Mammary epithelial cell (primary cell): ENCODE measurements at regions not wholly inside any gene's neighbourhood (a gene's known extent, or its start where the extent isn't known, plus 50 kb on each side); places are given as distances from the start of the nearest gene placed in this dataset.

Source experiments
- EZH2 ChIP-seq: IDR thresholded peaks from 2 replicates; pipeline ENCODE4 v1.6.1; 2012; ENCODE audit warnings: low read length, inconsistent platforms, borderline replicate concordance
- TF ChIP-seq, protein P1 (sequence below), 2 donors: IDR thresholded peaks in 1 of 2; conservative IDR thresholded peaks in 1 of 2; 2 replicates each; pipeline ENCODE4 v1.5.1; 2011 to 2012; ENCODE audit warnings: inconsistent platforms in 2 of 2, low read length in 2 of 2, mild to moderate bottlenecking in 2 of 2, control low read depth in 1 of 2, low read depth in 1 of 2; ENCODE audit not compliant: insufficient read depth in 1 of 2; ENCODE audit errors: extremely low read depth in 1 of 2

DNA sequence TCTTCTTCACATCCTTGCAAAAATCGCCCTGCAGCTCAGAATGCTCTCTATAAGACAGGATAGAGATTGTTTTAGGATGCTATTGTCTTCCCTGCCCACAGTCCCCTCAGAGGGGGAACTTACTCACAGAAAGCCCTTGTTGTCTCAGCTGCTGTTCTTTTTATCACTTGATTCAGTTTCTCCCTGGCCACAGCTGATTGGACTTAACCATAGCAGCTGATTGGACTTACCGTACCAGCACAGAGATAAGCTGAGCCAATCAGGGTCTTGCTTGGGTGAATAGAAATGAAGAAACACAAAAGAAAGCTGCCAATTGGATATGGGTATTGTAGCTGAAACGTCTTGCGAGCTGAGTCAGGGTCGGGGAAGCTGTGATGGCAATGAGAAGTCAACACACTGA is 194.2 kb upstream of the MEX3C start:
- TF ChIP-seq, protein P1, sequence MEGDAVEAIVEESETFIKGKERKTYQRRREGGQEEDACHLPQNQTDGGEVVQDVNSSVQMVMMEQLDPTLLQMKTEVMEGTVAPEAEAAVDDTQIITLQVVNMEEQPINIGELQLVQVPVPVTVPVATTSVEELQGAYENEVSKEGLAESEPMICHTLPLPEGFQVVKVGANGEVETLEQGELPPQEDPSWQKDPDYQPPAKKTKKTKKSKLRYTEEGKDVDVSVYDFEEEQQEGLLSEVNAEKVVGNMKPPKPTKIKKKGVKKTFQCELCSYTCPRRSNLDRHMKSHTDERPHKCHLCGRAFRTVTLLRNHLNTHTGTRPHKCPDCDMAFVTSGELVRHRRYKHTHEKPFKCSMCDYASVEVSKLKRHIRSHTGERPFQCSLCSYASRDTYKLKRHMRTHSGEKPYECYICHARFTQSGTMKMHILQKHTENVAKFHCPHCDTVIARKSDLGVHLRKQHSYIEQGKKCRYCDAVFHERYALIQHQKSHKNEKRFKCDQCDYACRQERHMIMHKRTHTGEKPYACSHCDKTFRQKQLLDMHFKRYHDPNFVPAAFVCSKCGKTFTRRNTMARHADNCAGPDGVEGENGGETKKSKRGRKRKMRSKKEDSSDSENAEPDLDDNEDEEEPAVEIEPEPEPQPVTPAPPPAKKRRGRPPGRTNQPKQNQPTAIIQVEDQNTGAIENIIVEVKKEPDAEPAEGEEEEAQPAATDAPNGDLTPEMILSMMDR (conservative IDR thresholded peaks at IDR 0.05 in 1 of 2, IDR thresholded peaks at IDR 0.05 in 1 of 2; ENCODE audit: extremely low read depth in 1 of 2, insufficient read depth in 1 of 2, low read depth in 1 of 2, low read length in 2 of 2) = no peak
- TF ChIP-seq EZH2 = no peak
